ENCODE measurements at regions not wholly inside any gene's neighbourhood (a gene's known extent, or its start where the extent isn't known, plus 50 kb on each side); places are given as distances from the start of the nearest gene placed in this dataset.

- Histone ChIP-seq H3K4me2 (ENCODE audit: low read length) (no peak overlapping the region), H3K36me3 (ENCODE audit: low read depth, low read length) (no peaks in the 10 kb centered on the region), H2AFZ (ENCODE audit: low read length) (no peak overlapping the region), H3K4me3 (ENCODE audit: low read length) (no peak overlapping the region), H3K4me1 (ENCODE audit: insufficient read depth, low read length) (no peaks in the 10 kb centered on the region), H3K27me3 (ENCODE audit: low read length) (no peaks in the 10 kb centered on the region), H3K79me2 (ENCODE audit: low read length) (no peaks in the 10 kb centered on the region), H4K20me1 (ENCODE audit: low read length) (no peaks in the 10 kb centered on the region), H3K9me2 (replicated peaks; ENCODE audit: low read length) (no peaks in the 10 kb centered on the region), H3K9me3 (ENCODE audit: low read length) (no peaks in the 10 kb centered on the region), H3K27ac (ENCODE audit: low read length) (no peak overlapping the region), H3F3A (ENCODE audit: low read length, unreplicated experiment) (no peaks in the 10 kb centered on the region), H3K9ac (ENCODE audit: low read length) (no peak overlapping the region)
- POLR2A ChIA-PET (ENCODE audit: unreplicated experiment) = no interaction called here
- TF ChIP-seq EZH2phosphoT487 (IDR thresholded peaks at IDR 0.05; ENCODE audit: borderline replicate concordance, low read length) (no peak), CTCF (conservative IDR thresholded peaks at IDR 0.05; ENCODE audit: low read depth, low read length) (no peak), EZH2 (IDR thresholded peaks at IDR 0.05; ENCODE audit: low read length, unreplicated experiment) (no peak)
- intact Hi-C loops (cut with micrococcal nuclease) = no loop called here
- ATAC-seq (no peak), DNase-seq (no peak)
- no TSS peak for BruUV-seq (replicated peaks)
- CTCF ChIA-PET = no interaction called here
These were observed 722.9 kb upstream of the EEF2KMT start for GRCh38 chr16:5820472-5820871.

GRCh38 chr16:5815570-5816237, 718.1 kb upstream of the EEF2KMT start:
- intact Hi-C loops (cut with micrococcal nuclease) = no loop called here
- BruUV-seq (replicated peaks) = no TSS peak
- CTCF ChIA-PET = no interaction called here
- Histone ChIP-seq H4K20me1 (ENCODE audit: low read length) (no peaks in the 10 kb centered on the region), H3K27ac (ENCODE audit: low read length) (no peak overlapping the region), H3K9me2 (replicated peaks; ENCODE audit: low read length) (no peaks in the 10 kb centered on the region), H3K4me3 (ENCODE audit: low read length) (no peak overlapping the region), H3K79me2 (ENCODE audit: low read length) (no peaks in the 10 kb centered on the region), H3K4me1 (ENCODE audit: insufficient read depth, low read length) (no peaks in the 10 kb centered on the region), H3K36me3 (ENCODE audit: low read depth, low read length) (no peaks in the 10 kb centered on the region), H3K9me3 (ENCODE audit: low read length) (no peaks in the 10 kb centered on the region), H3K4me2 (ENCODE audit: low read length) (no peak overlapping the region), H3K27me3 (ENCODE audit: low read length) (no peaks in the 10 kb centered on the region), H2AFZ (ENCODE audit: low read length) (no peak overlapping the region), H3F3A (ENCODE audit: low read length, unreplicated experiment) (no peaks in the 10 kb centered on the region), H3K9ac (ENCODE audit: low read length) (no peak overlapping the region)
- DNase-seq (no peak), ATAC-seq (no peak)
- TF ChIP-seq EZH2 (IDR thresholded peaks at IDR 0.05; ENCODE audit: low read length, unreplicated experiment) (no peak), CTCF (conservative IDR thresholded peaks at IDR 0.05; ENCODE audit: low read depth, low read length) (no peak), EZH2phosphoT487 (IDR thresholded peaks at IDR 0.05; ENCODE audit: borderline replicate concordance, low read length) (no peak)
- POLR2A ChIA-PET (ENCODE audit: unreplicated experiment) = no interaction called here

GRCh38 chr16:5801396-5801795, 703.8 kb upstream of the EEF2KMT start:
- intact Hi-C loops (cut with micrococcal nuclease) = no loop called here
- no peaks in the 10 kb centered on the region for H3K9me2 ChIP-seq (replicated peaks; ENCODE audit: low read length)
- no peaks in the 10 kb centered on the region for H3K27me3 ChIP-seq (ENCODE audit: low read length)
- POLR2A ChIA-PET (ENCODE audit: unreplicated experiment) = no interaction called here
- no TSS peak for BruUV-seq (replicated peaks)
- no peak overlapping the region for H3K4me2 ChIP-seq (ENCODE audit: low read length)
- TF ChIP-seq EZH2 (IDR thresholded peaks at IDR 0.05; ENCODE audit: low read length, unreplicated experiment) (no peak), CTCF (conservative IDR thresholded peaks at IDR 0.05; ENCODE audit: low read depth, low read length) (no peak), EZH2phosphoT487 (IDR thresholded peaks at IDR 0.05; ENCODE audit: borderline replicate concordance, low read length) (no peak)
- no peaks in the 10 kb centered on the region for H3K9me3 ChIP-seq (ENCODE audit: low read length)
- no peak overlapping the region for H3K4me3 ChIP-seq (ENCODE audit: low read length)
- ATAC-seq (no peak), DNase-seq (no peak)
- H4K20me1 ChIP-seq (ENCODE audit: low read length) = no peaks in the 10 kb centered on the region
- H3K79me2 ChIP-seq (ENCODE audit: low read length) = no peaks in the 10 kb centered on the region
- no peaks in the 10 kb centered on the region for H3K4me1 ChIP-seq (ENCODE audit: insufficient read depth, low read length)
- no peaks in the 10 kb centered on the region for H3F3A ChIP-seq (ENCODE audit: low read length, unreplicated experiment)
- H3K36me3 ChIP-seq (ENCODE audit: low read depth, low read length) = no peaks in the 10 kb centered on the region
- H3K9ac ChIP-seq (ENCODE audit: low read length) = no peak overlapping the region
- no peak overlapping the region for H3K27ac ChIP-seq (ENCODE audit: low read length)
- CTCF ChIA-PET = no interaction called here
- no peak overlapping the region for H2AFZ ChIP-seq (ENCODE audit: low read length)
